A549 (cell line): ENCODE measurements at regions not wholly inside any gene's neighbourhood (a gene's known extent, or its start where the extent isn't known, plus 50 kb on each side); places are given as distances from the start of the nearest gene placed in this dataset.

Experiments used
- ATAC-seq, 2 experiments: fragments of 200-7000 bp in 1 of 2; fragments of >200 bp in 1 of 2; cut with Nextera tagmentation in 1 of 2; cut with Tn5 transposase in 1 of 2; 3 replicates each; pipeline versions ENCODE4 v1.8.0 to v1.9.1; 2018 to 2020; ENCODE audit warnings: mild to moderate bottlenecking in 1 of 2, moderate library complexity in 1 of 2
- CTCF ChIA-PET: fragments of 300-600 bp; sonication (Branson Sonifier 250); formaldehyde crosslinking; extraction: SDS; loops from one replicate; lab custom pipeline; 2021; ENCODE audit warnings: antibody characterized with exemption, inconsistent platforms; lab: Yijun Ruan, JAX
- POLR2A ChIA-PET: fragments of 350-600 bp; formaldehyde crosslinking; extraction: SDS; loops from one replicate; lab custom pipeline; 2021; ENCODE audit warnings: antibody characterized with exemption, inconsistent platforms; lab: Yijun Ruan, JAX
- DNase-seq, 2 experiments: peaks; one replicate each; pipeline versions ENCODE4 v3.0.0 to v3.0.0-alpha.2; 2011 to 2016; ENCODE audit warnings: low read depth in 1 of 2, low spot score in 1 of 2
- FAIRE-seq: peaks from 2 replicates; lab custom pipeline; 2011; peaks lifted over from hg19 to GRCh38; lab: Jason Lieb, UNC
- H3K27ac ChIP-seq, 2 experiments: fragments of >200 bp; sonication (Bioruptor Twin); formaldehyde crosslinking; 3 replicates each; pipeline ENCODE4 v1.5.1; 2016 to 2017
- H3K4me1 ChIP-seq: fragments of >200 bp; sonication (Bioruptor Twin); formaldehyde crosslinking; 3 replicates; pipeline ENCODE4 v1.6.1; 2016
- H3K4me2 ChIP-seq: fragments of >200 bp; sonication (Bioruptor Twin); formaldehyde crosslinking; 3 replicates; pipeline ENCODE4 v1.6.1; 2016
- H3K4me3 ChIP-seq: fragments of >200 bp; sonication (Bioruptor Twin); formaldehyde crosslinking; 3 replicates; pipeline ENCODE4 v1.5.1; 2016
- H3K9me3 ChIP-seq: fragments of >200 bp; sonication (Bioruptor Twin); formaldehyde crosslinking; 3 replicates; pipeline ENCODE4 v1.6.1; 2016
- BHLHE40 ChIP-seq: IDR thresholded peaks from 2 replicates; pipeline ENCODE4 v1.6.1; 2012; ENCODE audit warnings: low read depth, low read length, inconsistent platforms
- E2F6 ChIP-seq: IDR thresholded peaks from 2 replicates; pipeline ENCODE4 v1.6.1; 2012; ENCODE audit warnings: low read depth, borderline replicate concordance
- HEYL ChIP-seq: fragments of 250-450 bp; sonication (Bioruptor Pico); IDR thresholded peaks from 2 replicates; pipeline ENCODE4 v1.8.0; 2021; ENCODE audit warnings: mild to moderate bottlenecking, moderate library complexity
- HOXA7 ChIP-seq: fragments of 250-450 bp; sonication (Bioruptor Pico); IDR thresholded peaks from 2 replicates; pipeline ENCODE4 v1.5.0; 2020; ENCODE audit warnings: mild to moderate bottlenecking, moderate library complexity
- HOXB5 ChIP-seq: fragments of 250-450 bp; sonication (Bioruptor Pico); IDR thresholded peaks from 2 replicates; pipeline ENCODE4 v1.5.0; 2020; ENCODE audit warnings: mild to moderate bottlenecking, moderate library complexity
- JUN ChIP-seq, 2 experiments: fragments of >200 bp; sonication (Bioruptor Twin); formaldehyde crosslinking; IDR thresholded peaks; 2 replicates in 1 of 2; 3 replicates in 1 of 2; pipeline ENCODE4 v1.6.1; 2016 to 2017
- JUNB ChIP-seq: fragments of >200 bp; sonication (Bioruptor Twin); formaldehyde crosslinking; IDR thresholded peaks from 2 replicates; pipeline ENCODE4 v1.6.1; 2016
- KDM1A ChIP-seq: fragments of 200-600 bp; sonication (generic); IDR thresholded peaks from 2 replicates; pipeline ENCODE4 v1.6.1; 2016; ENCODE audit warnings: low read depth, mild to moderate bottlenecking
- MAFK ChIP-seq: fragments of 450-650 bp; IDR thresholded peaks from 2 replicates; pipeline ENCODE4 v1.6.1; 2014; ENCODE audit not compliant: partially characterized antibody
- MAX ChIP-seq: IDR thresholded peaks from 2 replicates; pipeline ENCODE4 v1.6.1; 2012
- MAZ ChIP-seq: fragments of 150-350 bp; IDR thresholded peaks from 2 replicates; pipeline ENCODE4 v1.6.1; 2014; ENCODE audit warnings: antibody characterized with exemption, low read depth, low read length, borderline replicate concordance
- NFE2L2 ChIP-seq: fragments of 150-350 bp; conservative IDR thresholded peaks from 2 replicates; pipeline ENCODE4 v1.6.1; 2014; ENCODE audit warnings: low read length
- NPAS2 ChIP-seq: fragments of 250-450 bp; sonication (Bioruptor Pico); IDR thresholded peaks from 2 replicates; pipeline ENCODE4 v1.8.0; 2022; ENCODE audit warnings: mild to moderate bottlenecking, moderate library complexity, borderline replicate concordance
- POLR2AphosphoS2 ChIP-seq: conservative IDR thresholded peaks from 2 replicates; pipeline ENCODE4 v1.6.1; 2012; ENCODE audit warnings: low read length, improper control_type of control experiment, inconsistent platforms
- RCOR1 ChIP-seq: fragments of 150-350 bp; IDR thresholded peaks from 2 replicates; pipeline ENCODE4 v1.6.1; 2014; ENCODE audit warnings: antibody characterized with exemption, low read length, low read depth
- TFCP2L1 ChIP-seq: fragments of 250-450 bp; sonication (Bioruptor Pico); IDR thresholded peaks from 2 replicates; pipeline ENCODE4 v1.5.0; 2021; ENCODE audit warnings: mild to moderate bottlenecking
- WGBS: methylation state at CpG from one replicate; pipeline ENCODE4 v1.1.6; 2017; ENCODE audit errors: missing lambda C conversion rate; 5-methylcytosine and 5-hydroxymethylcytosine counted together

GRCh38 chr20:11048739-11049138 is 374.9 kb upstream of the JAG1 start:
- H3K9me3 ChIP-seq: no peaks in the 10 kb centered on the region
- no peak for DNase-seq
- no peak for TF ChIP-seq KDM1A
- no peak for TF ChIP-seq HOXB5 (CRISPR knock-in tag)
- TF ChIP-seq JUN (IDR thresholded peaks at IDR 0.05): no peak
- TF ChIP-seq BHLHE40: no peak
- no peak for TF ChIP-seq RCOR1
- no peak for TF ChIP-seq MAX
- H3K4me3 ChIP-seq: no peak overlapping the region
- peaks cover 9% of the 10 kb centered on the region; the same call in 2 of the 3 replicates for H3K4me1 ChIP-seq
- ChIA-PET CTCF (no interaction called here), POLR2A (no interaction called here)
- no peak for FAIRE-seq
- H3K27ac ChIP-seq: peak overlapping the region in 1 of 2 experiments; percentile 11; a peak in 1 of 6 replicates
- no peak overlapping the region for H3K4me2 ChIP-seq
- ATAC-seq: no peak

GRCh38 chr20:11050350-11050749 is 376.6 kb upstream of the JAG1 start:
- FAIRE-seq: no peak
- no peak for ATAC-seq

GRCh38 chr20:11051136-11051535 is 377.3 kb upstream of the JAG1 start:
- no peak overlapping the region for H3K4me3 ChIP-seq
- H3K27ac ChIP-seq: no peak overlapping the region
- H3K4me2 ChIP-seq: no peak overlapping the region
- ATAC-seq (no peak), DNase-seq (no peak)
- 91% methylated on average over 3 of the region's 3 CpGs for WGBS
- TF ChIP-seq NPAS2 (CRISPR knock-in tag): no peak
- no peak for TF ChIP-seq JUNB
- no peak for TF ChIP-seq MAX
- no peak for TF ChIP-seq MAFK
- TF ChIP-seq, all 56 proteins: peak for 0
- peaks cover 9% of the 10 kb centered on the region; the same call in 2 of the 3 replicates for H3K4me1 ChIP-seq
- FAIRE-seq: no peak
- ChIA-PET CTCF (interaction anchor here (1.7 kb wide), 1 partner anchor 11 kb away, joined by 5 read pairs; no protein-coding TSS in a partner anchor), POLR2A (no interaction called here)
- no peaks in the 10 kb centered on the region for H3K9me3 ChIP-seq

More at GRCh38 chr20:11050350-11050749, 376.6 kb upstream of the JAG1 start:
- no peaks in the 10 kb centered on the region for H3K9me3 ChIP-seq
- H3K4me2 ChIP-seq: peak overlapping the region; percentile 2; the same call in 1 of the 3 replicates
- ChIA-PET POLR2A (no interaction called here), CTCF (interaction anchor here (0.6 to 1.7 kb wide), 5 partner anchors 10 to 45 kb away, joined by 3 to 5 read pairs (median 4); no protein-coding TSS in a partner anchor)
- no peak for DNase-seq
- H3K27ac ChIP-seq: peak overlapping the region in 1 of 2 experiments; percentile 16; a peak in 1 of 6 replicates
- 0 out of 2 replicates have a peak, but pooled peaks have one; percentile 10 for TF ChIP-seq NFE2L2
- peak; percentile 90 for TF ChIP-seq MAFK
- TF ChIP-seq HEYL: no peak
- no peak for TF ChIP-seq E2F6
- TF ChIP-seq KDM1A: no peak
- peaks cover 9% of the 10 kb centered on the region; the same call in 2 of the 3 replicates for H3K4me1 ChIP-seq
- WGBS: 76% methylated on average over 2 of the region's 2 CpGs
- no peak overlapping the region for H3K4me3 ChIP-seq

GRCh38 chr20:11053310-11053709 is 379.5 kb upstream of the JAG1 start:
- no peak for ATAC-seq
- Histone ChIP-seq H3K4me1 (peaks cover 9% of the 10 kb centered on the region; the same call in 2 of the 3 replicates), H3K27ac (no peak overlapping the region), H3K4me3 (no peak overlapping the region), H3K4me2 (no peak overlapping the region), H3K9me3 (no peaks in the 10 kb centered on the region)
- no peak for FAIRE-seq
- CTCF ChIA-PET: interaction anchor here (0.9 to 1.5 kb wide), 2 partner anchors 31 to 152 kb away, joined by 3 to 4 read pairs; no protein-coding TSS in a partner anchor
- POLR2A ChIA-PET: interaction anchor here (0.7 kb wide), 1 partner anchor 380 kb away, joined by 3 read pairs; the partner anchor contains the start of gene JAG1
- DNase-seq: no peak
- no peak for TF ChIP-seq MAZ
- TF ChIP-seq NPAS2 (CRISPR knock-in tag): no peak
- no peak for TF ChIP-seq TFCP2L1 (CRISPR knock-in tag)
- no peak for TF ChIP-seq HOXA7
- TF ChIP-seq MAFK: peak; percentile 77
- TF ChIP-seq POLR2AphosphoS2: no peak
- TF ChIP-seq, all 56 proteins: peak for 1
